ENCODE measurements at regions not wholly inside any gene's neighbourhood (a gene's known extent, or its start where the extent isn't known, plus 50 kb on each side); places are given as distances from the start of the nearest gene placed in this dataset.

DNA sequence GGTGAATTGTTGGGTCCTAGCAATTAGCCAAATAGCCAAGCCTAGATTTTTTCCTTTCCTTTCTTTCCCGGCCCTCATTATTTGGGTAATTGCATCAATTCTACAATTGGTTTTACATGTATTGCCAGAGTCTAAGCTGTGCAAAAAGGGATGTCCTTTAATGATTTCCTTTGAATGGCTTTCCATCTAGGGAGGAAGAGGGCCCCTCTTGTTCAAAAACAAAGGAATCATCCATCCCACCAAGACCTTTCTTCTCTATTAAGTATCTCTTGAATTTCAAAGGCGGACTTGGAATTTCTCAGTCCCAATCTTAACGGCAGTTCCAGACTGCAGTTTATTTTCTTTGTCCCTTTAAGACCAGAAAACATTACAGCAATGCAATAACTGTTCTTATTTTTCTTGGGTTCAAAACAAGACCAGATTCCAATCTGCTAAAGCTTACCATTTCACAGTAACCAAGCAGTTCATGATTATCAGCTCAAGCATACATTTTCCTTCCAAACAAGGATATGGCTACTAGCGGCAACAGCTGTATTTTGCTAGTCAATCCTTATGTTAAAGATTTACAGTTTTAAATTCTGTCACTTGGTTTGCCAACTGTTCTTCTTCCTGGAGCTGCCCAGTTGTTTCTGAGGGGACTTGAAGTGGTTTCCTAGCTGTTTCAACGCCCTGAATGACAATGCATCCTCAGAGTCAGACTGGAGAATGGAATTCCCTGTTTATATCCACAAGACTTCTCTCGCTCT lies 91.4 kb upstream of the LRIG1 start:
- H3K4me3 ChIP-seq = no peak overlapping the region
- no peak overlapping the region for H3K27ac ChIP-seq

DNA sequence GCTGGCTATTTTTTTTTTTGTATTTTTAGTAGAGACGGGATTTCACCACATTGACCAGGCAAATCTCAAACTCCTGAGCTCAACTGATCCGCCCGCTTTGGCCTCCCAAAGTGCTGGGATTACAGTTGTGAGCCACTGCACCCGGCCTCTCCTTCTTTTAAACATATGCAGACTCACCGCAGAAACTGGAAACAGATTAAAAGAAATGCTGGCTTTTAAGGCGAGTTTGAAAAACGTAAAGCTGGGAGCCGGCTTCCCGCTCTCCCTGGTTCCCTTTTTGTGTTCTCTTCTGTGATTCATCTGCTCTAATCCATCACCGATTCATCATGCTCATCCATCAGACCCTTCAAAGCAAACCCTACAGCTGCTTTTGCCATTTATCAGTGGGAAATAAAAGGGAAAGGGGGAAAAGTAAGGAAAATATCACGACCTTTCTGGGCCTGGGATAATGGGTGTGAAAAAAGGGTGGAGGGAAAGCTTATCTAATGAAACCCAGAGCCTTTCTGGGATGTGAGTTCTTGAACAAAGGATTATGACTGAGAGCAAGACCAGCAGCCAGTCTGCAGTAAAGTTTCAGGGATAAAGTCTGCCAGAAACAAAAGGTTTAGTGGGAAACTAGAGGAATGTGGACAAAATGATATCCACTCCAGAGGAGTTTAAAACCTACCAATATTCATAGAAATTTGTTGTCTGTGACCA lies 92.3 kb upstream of the LRIG1 start:
- no peak overlapping the region for H3K27ac ChIP-seq

DNA sequence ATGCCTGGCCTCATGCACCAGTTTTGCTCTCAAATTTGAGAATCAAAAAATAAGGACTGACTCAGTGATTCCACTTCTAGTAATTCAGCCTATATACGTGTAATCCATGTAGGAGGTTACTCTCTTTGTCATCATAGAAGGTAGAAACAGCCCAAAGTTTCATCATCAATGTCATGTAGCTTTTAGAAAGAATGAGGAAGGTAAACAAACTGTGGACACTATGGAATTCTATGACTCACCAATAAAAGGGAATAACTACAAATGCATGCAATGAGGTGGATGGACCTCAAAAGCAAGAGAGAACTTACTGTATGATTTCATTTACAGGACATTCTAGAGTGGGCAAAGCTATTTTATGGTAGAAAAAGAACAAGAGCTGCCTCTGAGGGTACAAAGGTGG lies 93.2 kb upstream of the LRIG1 start:
- Histone ChIP-seq H3K4me3 (no peak overlapping the region), H3K27ac (no peak overlapping the region)

More for the DNA sequence above, 92.3 kb upstream of the LRIG1 start:
- H3K4me3 ChIP-seq = no peak overlapping the region

DNA sequence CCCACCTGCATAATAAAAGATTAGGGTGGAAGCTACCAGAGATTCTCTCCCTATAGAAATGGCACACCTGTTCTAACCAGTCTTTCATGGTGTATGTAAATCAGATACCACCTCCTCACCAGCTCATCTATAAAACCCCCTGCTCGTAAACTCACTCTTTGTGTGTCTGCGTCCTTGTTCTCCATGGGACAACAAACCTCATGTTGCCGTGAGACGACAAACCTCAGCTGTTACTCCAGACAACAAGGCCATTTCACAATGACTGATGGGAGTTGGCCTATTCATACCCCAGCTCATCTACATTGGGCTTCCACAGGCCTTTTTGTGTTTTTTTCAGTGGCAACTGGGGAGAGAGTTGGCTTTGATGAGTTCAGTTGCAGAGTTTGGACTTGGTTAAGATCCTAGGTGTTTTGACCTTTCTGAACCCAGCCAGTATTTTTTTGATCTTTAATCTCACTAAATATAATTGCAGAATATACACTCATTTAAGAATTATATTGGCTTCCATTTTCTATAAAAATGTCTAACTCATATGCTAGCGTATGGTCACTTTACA lies 96.6 kb upstream of the LRIG1 start:
- H3K27ac ChIP-seq = no peak overlapping the region
- H3K4me3 ChIP-seq = no peak overlapping the region

DNA sequence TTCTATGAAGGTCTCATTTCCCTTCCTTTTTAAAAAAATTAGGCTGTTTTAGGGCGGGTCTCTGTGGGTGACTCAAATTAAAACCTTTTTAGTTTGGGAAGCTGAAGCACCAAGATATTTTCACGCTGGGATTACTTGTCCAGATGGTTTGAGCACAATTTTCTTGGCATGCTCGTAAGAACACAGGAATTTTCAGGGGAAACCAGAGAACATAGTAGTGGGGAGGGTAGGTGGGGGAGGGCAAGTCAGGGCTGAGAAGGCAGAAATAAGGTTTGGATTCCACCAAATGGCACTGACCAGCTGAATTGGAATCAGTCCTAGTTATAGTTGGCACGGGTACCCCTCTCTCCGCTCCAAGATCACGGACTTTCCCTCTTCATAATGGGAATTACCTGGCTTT lies 97.3 kb upstream of the LRIG1 start:
- no peak overlapping the region for H3K27ac ChIP-seq
- no peak overlapping the region for H3K4me3 ChIP-seq

DNA sequence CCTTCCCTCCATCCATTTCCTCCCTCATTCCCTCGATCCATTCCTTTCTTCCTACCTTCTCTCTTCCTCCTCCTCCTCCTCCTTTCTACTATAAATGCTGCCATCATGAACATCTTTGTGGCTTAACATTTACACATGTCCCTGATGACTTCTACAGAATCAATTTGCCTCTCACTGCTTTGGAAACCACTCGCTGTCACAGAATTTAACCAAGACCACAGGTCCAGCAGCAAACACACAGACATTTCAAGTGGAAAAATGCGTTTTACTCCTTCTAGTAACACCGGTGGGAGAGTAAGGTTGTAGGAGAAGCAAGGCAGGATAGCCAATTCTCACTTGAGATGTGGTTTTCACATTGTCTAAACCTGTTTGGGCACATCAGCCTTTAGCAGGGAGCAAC lies 101.4 kb upstream of the LRIG1 start:
- Histone ChIP-seq H3K4me3 (no peak overlapping the region), H3K27ac (peak overlapping the region in 7 of 21 experiments; percentile 16 to 69 (median 45))

GRCh38 chr3:66602691-66603090 lies 101.9 kb upstream of the LRIG1 start:
- H3K27ac ChIP-seq = peak overlapping the region in 6 of 21 experiments; percentile 16 to 69 (median 46)
- no peak overlapping the region for H3K4me3 ChIP-seq

- Histone ChIP-seq H3K27ac (peak overlapping the region in 7 of 21 experiments; percentile 13 to 52 (median 31)), H3K4me3 (no peak overlapping the region)
Observed at GRCh38 chr3:66603151-66603611, 102.4 kb upstream of the LRIG1 start.

- Histone ChIP-seq H3K4me3 (no peak overlapping the region), H3K27ac (no peak overlapping the region)
Observed at GRCh38 chr3:66604481-66604880, 103.7 kb upstream of the LRIG1 start.

- H3K4me3 ChIP-seq = no peak overlapping the region
- no peak overlapping the region for H3K27ac ChIP-seq
Observed at GRCh38 chr3:66606126-66606525, 105.3 kb upstream of the LRIG1 start.

- no peak overlapping the region for H3K27ac ChIP-seq
- H3K4me3 ChIP-seq = no peak overlapping the region
Observed at GRCh38 chr3:66606868-66607267, 106.0 kb upstream of the LRIG1 start.

- no peak overlapping the region for H3K27ac ChIP-seq
- no peak overlapping the region for H3K4me3 ChIP-seq
Observed at GRCh38 chr3:66609660-66610561, 109.1 kb upstream of the LRIG1 start.

DNA sequence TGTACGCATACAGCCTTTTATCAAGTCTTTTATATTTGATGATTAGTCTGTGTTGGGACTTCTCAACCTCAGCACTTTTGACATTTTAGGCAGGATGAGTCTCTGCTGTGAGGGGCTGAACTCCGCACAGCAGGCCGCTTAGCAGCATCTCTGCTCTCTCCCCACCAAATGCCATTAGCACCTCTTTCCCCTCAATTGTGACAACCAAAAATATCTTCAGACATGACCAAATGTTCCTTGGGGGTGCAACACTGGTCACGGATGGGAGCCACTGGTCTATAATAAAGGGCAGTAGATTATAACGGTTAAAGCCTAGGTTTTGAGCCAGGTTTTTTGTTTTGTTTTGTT lies 109.7 kb upstream of the LRIG1 start:
- Histone ChIP-seq H3K27ac (no peak overlapping the region), H3K4me3 (no peak overlapping the region)

DNA sequence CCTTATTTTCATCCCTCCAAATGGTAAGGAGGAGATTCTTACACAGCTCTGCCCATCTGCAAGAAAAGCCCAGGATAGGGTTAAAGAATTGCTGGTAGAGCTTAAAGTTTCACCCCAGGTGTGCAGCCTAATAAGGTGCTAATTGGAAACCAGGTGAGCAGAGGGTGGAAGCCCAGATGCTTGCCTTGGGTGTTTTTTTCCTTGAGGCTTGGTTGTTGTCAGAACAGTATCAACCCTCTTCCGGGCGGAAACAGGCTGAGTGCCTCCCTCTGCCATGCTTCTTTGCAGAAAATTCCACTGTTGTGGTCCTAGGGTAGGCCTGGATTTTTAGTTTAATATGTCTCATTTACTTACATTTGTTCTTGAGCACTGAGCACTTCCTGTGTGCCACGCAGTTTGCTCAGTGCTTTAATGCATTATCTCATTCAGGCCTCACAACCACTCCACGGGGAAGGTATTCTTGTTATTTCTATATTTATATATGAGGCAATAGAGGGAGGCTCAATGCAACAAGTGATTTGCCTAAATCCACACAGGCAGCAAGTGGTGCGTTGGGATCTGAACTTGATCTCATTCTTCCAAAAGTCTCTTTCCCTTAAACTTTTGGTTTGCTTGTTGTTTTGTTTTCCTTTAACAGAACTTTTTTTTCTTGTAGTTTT lies 115.0 kb upstream of the LRIG1 start:
- Histone ChIP-seq H3K4me3 (no peak overlapping the region), H3K27ac (no peak overlapping the region)

DNA sequence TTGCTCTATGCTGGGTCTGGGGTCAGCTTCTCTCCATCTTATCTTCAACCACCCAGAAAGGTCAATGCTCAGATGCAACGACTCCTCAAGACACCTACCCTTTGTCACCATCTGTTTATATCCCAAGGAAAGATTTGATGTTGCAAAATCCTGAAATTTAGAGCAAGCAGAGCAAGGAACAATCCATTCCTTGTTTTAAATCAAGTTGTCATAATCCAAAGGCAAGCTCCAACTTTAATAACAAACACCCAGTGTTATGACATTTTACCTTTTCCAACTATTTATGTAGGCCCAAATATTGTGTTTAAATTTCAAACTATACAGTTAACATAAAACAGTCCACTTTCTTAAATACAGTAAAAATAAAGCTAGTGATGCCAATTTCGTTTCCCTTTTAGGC lies 116.5 kb upstream of the LRIG1 start:
- H3K27ac ChIP-seq = no peak overlapping the region
- no peak overlapping the region for H3K4me3 ChIP-seq

- Histone ChIP-seq H3K27ac (peak overlapping the region in 1 of 21 experiments; percentile 23), H3K4me3 (no peak overlapping the region)
Observed at GRCh38 chr3:66618066-66618465, 117.2 kb upstream of the LRIG1 start.

DNA sequence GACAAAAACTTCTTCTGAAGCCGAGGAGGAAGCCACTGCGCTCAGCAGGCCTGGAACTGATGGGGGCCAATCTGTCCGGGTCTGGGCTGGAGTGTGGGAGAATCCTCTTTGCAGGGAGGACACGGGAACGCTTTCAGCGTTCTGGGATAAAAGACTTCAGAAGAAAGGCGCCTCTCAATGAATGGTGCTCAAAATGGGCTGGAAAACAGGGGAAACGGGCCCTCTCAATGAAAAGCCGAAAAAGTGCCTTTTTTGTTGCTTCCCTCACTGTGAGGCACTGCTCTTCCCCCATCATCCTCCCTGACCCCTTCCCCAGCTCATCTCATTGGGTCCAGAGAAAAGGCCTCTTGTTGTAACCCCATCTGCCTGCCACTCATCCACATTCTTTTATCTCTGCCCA lies 119.5 kb upstream of the LRIG1 start:
- Histone ChIP-seq H3K27ac (no peak overlapping the region), H3K4me3 (no peak overlapping the region)

DNA sequence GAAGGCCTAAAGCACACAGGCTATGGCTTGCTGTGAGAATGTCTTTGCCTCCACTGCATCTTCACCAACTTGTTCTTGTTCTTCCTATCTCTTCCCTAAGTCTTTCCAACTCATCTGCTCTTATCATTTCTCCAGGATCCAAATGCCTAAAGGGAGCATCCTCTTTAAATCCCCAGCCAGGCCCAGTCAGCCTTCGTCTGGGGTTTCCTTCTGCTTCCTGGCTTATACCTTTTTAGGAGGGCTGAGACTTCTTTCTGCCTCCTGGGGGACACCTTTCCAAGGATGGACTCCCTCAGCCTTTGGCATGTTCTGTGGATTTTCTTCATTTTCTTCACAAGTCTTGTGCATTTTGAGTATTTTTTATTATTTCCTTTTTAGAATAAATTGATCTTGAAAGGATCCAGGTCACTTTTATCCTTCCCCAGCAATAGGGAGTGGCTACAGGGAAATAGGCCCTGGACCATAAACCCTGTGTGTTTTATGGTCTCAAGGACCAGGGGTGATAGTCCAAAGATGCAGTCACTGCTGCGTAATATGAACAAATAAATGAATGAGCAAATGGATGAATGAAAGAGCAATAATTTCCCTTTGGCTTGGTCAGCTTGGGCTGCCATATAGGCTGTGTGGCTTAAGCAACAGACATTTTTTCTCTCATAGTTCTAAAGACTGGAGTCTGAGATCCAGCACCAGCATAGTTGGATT lies 122.1 kb upstream of the LRIG1 start:
- Histone ChIP-seq H3K27ac (no peak overlapping the region), H3K4me3 (no peak overlapping the region)

Data from skin epidermis (tissue), 12 donors.